GM12878 (cell line): ENCODE measurements at regions not wholly inside any gene's neighbourhood (a gene's known extent, or its start where the extent isn't known, plus 50 kb on each side); places are given as distances from the start of the nearest gene placed in this dataset.

Experiments used
- ATAC-seq: fragments of 200-7000 bp; cut with Tn5 transposase; 3 replicates; pipeline ENCODE4 v1.9.1; 2020; ENCODE audit warnings: mild to moderate bottlenecking, moderate library complexity
- BruUV-seq: library from RNA; stranded (reverse); fragments of 400-500 nt; replicated peaks from 2 replicates; lab custom pipeline; 2021; lab: Mats Ljungman, UMichigan
- CTCF ChIA-PET: fragments of 300-600 bp; sonication (Branson Sonifier 250); formaldehyde crosslinking; extraction: SDS; loops from one replicate; lab custom pipeline; 2021; ENCODE audit warnings: inconsistent platforms; lab: Yijun Ruan, JAX
- POLR2A ChIA-PET: fragments of 350-600 bp; formaldehyde crosslinking; extraction: SDS; loops from one replicate; lab custom pipeline; 2021; ENCODE audit warnings: inconsistent platforms; lab: Charles Lee
- RAD21 ChIA-PET: fragments of 300-600 bp; sonication (Branson Sonifier 250); formaldehyde crosslinking; loops from one replicate; lab custom pipeline; 2023; ENCODE audit warnings: antibody characterized with exemption; ENCODE audit not compliant: unreplicated experiment; lab: Charles Lee
- SMC1A ChIA-PET: fragments of 300-600 bp; sonication (Branson Sonifier 250); formaldehyde crosslinking; loops from one replicate; lab custom pipeline; 2023; ENCODE audit not compliant: unreplicated experiment, uncharacterized antibody; lab: Charles Lee
- DNase-seq: peaks from one replicate; pipeline ENCODE4 v3.0.0-alpha.2; 2011; ENCODE audit warnings: low read depth, low spot score
- FAIRE-seq: peaks from 3 replicates; lab custom pipeline; 2011; peaks lifted over from hg19 to GRCh38; lab: Jason Lieb, UNC
- H2AFZ ChIP-seq: 2 replicates; pipeline ENCODE4 v1.6.0; 2011; ENCODE audit warnings: low read depth, low read length, control low read depth; ENCODE audit not compliant: control insufficient read depth
- H3K27ac ChIP-seq: 2 replicates; pipeline ENCODE4 v1.5.1; 2011; ENCODE audit warnings: control low read depth; ENCODE audit not compliant: control insufficient read depth, insufficient read depth
- H3K27me3 ChIP-seq, 2 experiments: replicated peaks in 1 of 2; 2 replicates each; pipeline versions ENCODE4 v1.6.0 to v1.6.1; 2011; ENCODE audit warnings: low read length in 1 of 2; ENCODE audit not compliant: control insufficient read depth in 2 of 2, insufficient read depth in 2 of 2
- H3K36me3 ChIP-seq, 2 experiments: 2 replicates each; pipeline ENCODE4 v1.5.1; 2011; ENCODE audit warnings: low read length in 1 of 2; ENCODE audit not compliant: control insufficient read depth in 2 of 2, insufficient read depth in 2 of 2
- H3K4me1 ChIP-seq: 2 replicates; pipeline ENCODE4 v1.6.1; 2011; ENCODE audit warnings: mild to moderate bottlenecking, low read length, moderate library complexity, mixed read lengths; ENCODE audit not compliant: control insufficient read depth, insufficient read depth
- H3K4me2 ChIP-seq: 2 replicates; pipeline ENCODE4 v1.6.0; 2011; ENCODE audit warnings: control low read depth; ENCODE audit not compliant: control insufficient read depth, insufficient read depth
- H3K4me3 ChIP-seq: fragments of 200-600 bp; sonication (generic); 2 replicates; pipeline ENCODE4 v1.5.1; 2016
- H3K79me2 ChIP-seq: 2 replicates; pipeline ENCODE4 v1.6.0; 2011; ENCODE audit warnings: low read length; ENCODE audit not compliant: control insufficient read depth, insufficient read depth
- H3K9ac ChIP-seq: 2 replicates; pipeline ENCODE4 v1.8.0; 2011; ENCODE audit warnings: low read length, control low read depth, mixed read lengths; ENCODE audit not compliant: control insufficient read depth, insufficient read depth
- H3K9me3 ChIP-seq: replicated peaks from 3 replicates; pipeline ENCODE4 v1.5.1; 2011; ENCODE audit warnings: mild to moderate bottlenecking, low read length; ENCODE audit not compliant: control insufficient read depth, insufficient read depth
- H4K20me1 ChIP-seq: 2 replicates; pipeline ENCODE4 v1.6.0; 2011; ENCODE audit not compliant: control insufficient read depth, insufficient read depth
- BRCA1 ChIP-seq: IDR thresholded peaks from 2 replicates; pipeline ENCODE4 v1.6.1; 2011; ENCODE audit warnings: low read depth, low read length, improper control_type of control experiment
- CBX3 ChIP-seq: fragments of 200-600 bp; sonication (generic); IDR thresholded peaks from 2 replicates; pipeline ENCODE4 v1.6.1; 2016; ENCODE audit warnings: low read depth, borderline replicate concordance
- CREM ChIP-seq: IDR thresholded peaks from 2 replicates; pipeline ENCODE4 v1.6.1; 2014; ENCODE audit warnings: antibody characterized with exemption, low read depth
- HDAC6 ChIP-seq: fragments of 200-600 bp; sonication (generic); IDR thresholded peaks from one replicate; pipeline ENCODE4 v1.8.0; 2017; ENCODE audit warnings: antibody characterized with exemption; ENCODE audit not compliant: unreplicated experiment
- KDM1A ChIP-seq: fragments of 200-600 bp; sonication (generic); IDR thresholded peaks from 2 replicates; pipeline ENCODE4 v1.6.1; 2016; ENCODE audit warnings: borderline replicate concordance
- KLF5 ChIP-seq: fragments of 450-650 bp; IDR thresholded peaks from 2 replicates; pipeline ENCODE4 v1.6.1; 2014; ENCODE audit warnings: mild to moderate bottlenecking; ENCODE audit not compliant: partially characterized antibody
- MAX ChIP-seq: IDR thresholded peaks from 2 replicates; pipeline ENCODE4 v1.6.1; 2012; ENCODE audit warnings: low read depth, low read length, improper control_type of control experiment
- MEF2B ChIP-seq: fragments of 450-650 bp; IDR thresholded peaks from 2 replicates; pipeline ENCODE4 v1.6.1; 2018; ENCODE audit warnings: mild to moderate bottlenecking, moderate library complexity; ENCODE audit not compliant: partially characterized antibody, poor library complexity, severe bottlenecking
- RCOR1 ChIP-seq: conservative IDR thresholded peaks from 2 replicates; pipeline ENCODE4 v1.6.1; 2012; ENCODE audit warnings: low read depth, low read length, improper control_type of control experiment
- SREBF2 ChIP-seq: IDR thresholded peaks from 2 replicates; pipeline ENCODE4 v1.6.1; 2012; ENCODE audit warnings: mild to moderate bottlenecking, low read length
- STAT3 ChIP-seq: IDR thresholded peaks from 2 replicates; pipeline ENCODE4 v1.6.1; 2011; ENCODE audit warnings: low read depth, low read length, improper control_type of control experiment
- WRNIP1 ChIP-seq: IDR thresholded peaks from 2 replicates; pipeline ENCODE4 v1.6.1; 2011; ENCODE audit warnings: low read depth, low read length, improper control_type of control experiment, borderline replicate concordance
- ZBTB11 ChIP-seq: fragments of 450-650 bp; formaldehyde crosslinking; IDR thresholded peaks from 2 replicates; pipeline ENCODE4 v1.5.0; 2022; ENCODE audit warnings: mild to moderate bottlenecking, missing genetic modification characterization
- ZZZ3 ChIP-seq: IDR thresholded peaks from 2 replicates; pipeline ENCODE4 v1.6.1; 2011; ENCODE audit warnings: low read depth; ENCODE audit not compliant: control insufficient read depth, insufficient read length
- WGBS: methylation state at CpG from one replicate; pipeline ENCODE4 v1.1.6; 2016; ENCODE audit warnings: low lambda C conversion rate; ENCODE audit not compliant: insufficient replicate concordance, insufficient coverage; ENCODE audit errors: missing lambda C conversion rate; 5-methylcytosine and 5-hydroxymethylcytosine counted together
- in situ Hi-C: fragments of 300-500 bp; cut with MboI; formaldehyde crosslinking; loops from 9 replicates; pipeline ENCODE4 v1.14.3; 2018; ENCODE audit warnings: mixed read lengths
- intact Hi-C: fragments of 100-400 bp; cut with micrococcal nuclease; formaldehyde crosslinking; loops from one replicate; pipeline ENCODE4 v1.14.2; 2022; ENCODE audit not compliant: unreplicated experiment
- TF ChIP-seq, protein P1 (sequence below): IDR thresholded peaks from 2 replicates; pipeline ENCODE4 v1.6.1; 2012; ENCODE audit warnings: low read depth, low read length, improper control_type of control experiment

- H3K36me3 ChIP-seq, result no peaks in the 10 kb centered on the region
- no peaks in the 10 kb centered on the region for H3K79me2 ChIP-seq
- CTCF ChIA-PET, result no interaction called here
- TF ChIP-seq RCOR1 (no peak), ZZZ3 (no peak)
- WGBS, result 6% methylated on average over 3 of the region's 3 CpGs
- SMC1A ChIA-PET, result interaction anchor here (1.0 kb wide), 1 partner anchor 19 kb away, joined by 3 read pairs; no protein-coding TSS in a partner anchor
- intact Hi-C loops (no loop called here), in situ Hi-C loops (no loop called here)
- no peaks in the 10 kb centered on the region for H3K27me3 ChIP-seq
- no peak overlapping the region for H2AFZ ChIP-seq
- no peak overlapping the region for H3K4me3 ChIP-seq
- no peak overlapping the region for H3K4me2 ChIP-seq
- no peak overlapping the region for H3K27ac ChIP-seq
- no TSS peak for BruUV-seq
- no peaks in the 10 kb centered on the region for H3K9me3 ChIP-seq
- DNase-seq (no peak), ATAC-seq (no peak), FAIRE-seq (no peak)
- no peaks in the 10 kb centered on the region for H4K20me1 ChIP-seq
- RAD21 ChIA-PET, result no interaction called here
- POLR2A ChIA-PET, result no interaction called here
- H3K9ac ChIP-seq, result no peak overlapping the region
- no peaks in the 10 kb centered on the region for H3K4me1 ChIP-seq
These were observed 980.1 kb downstream of the FSTL5 start for GRCh38 chr4:161183729-161184128.

GRCh38 chr4:161182913-161183312 is 980.9 kb downstream of the FSTL5 start:
- H4K20me1 ChIP-seq, result no peaks in the 10 kb centered on the region
- no peak overlapping the region for H3K4me2 ChIP-seq
- intact Hi-C loops, result no loop called here
- H3K9ac ChIP-seq, result no peak overlapping the region
- no peaks in the 10 kb centered on the region for H3K4me1 ChIP-seq
- H3K79me2 ChIP-seq, result no peaks in the 10 kb centered on the region
- POLR2A ChIA-PET, result no interaction called here
- in situ Hi-C loops, result no loop called here
- H3K4me3 ChIP-seq, result no peak overlapping the region
- CTCF ChIA-PET, result no interaction called here
- H3K36me3 ChIP-seq, result no peaks in the 10 kb centered on the region
- no peaks in the 10 kb centered on the region for H3K27me3 ChIP-seq
- no peaks in the 10 kb centered on the region for H3K9me3 ChIP-seq
- SMC1A ChIA-PET, result interaction anchor here (0.6 to 1.1 kb wide), 3 partner anchors 91 to 543 kb away, joined by 3 read pairs; no protein-coding TSS in a partner anchor
- RAD21 ChIA-PET, result no interaction called here
- BruUV-seq, result no TSS peak
- H3K27ac ChIP-seq, result no peak overlapping the region
- H2AFZ ChIP-seq, result no peak overlapping the region
- ATAC-seq (no peak), DNase-seq (no peak), FAIRE-seq (no peak)
- 55% methylated on average over 3 of the region's 3 CpGs for WGBS
- no peak for TF ChIP-seq CREM
- TF ChIP-seq KDM1A, result no peak
- no peak for TF ChIP-seq MEF2B
- no peak for TF ChIP-seq ZBTB11 (CRISPR knock-in tag)
- no peak for TF ChIP-seq BRCA1
- TF ChIP-seq SREBF2, result no peak
- no peak for TF ChIP-seq WRNIP1
- no peak for TF ChIP-seq KLF5
- no peak for TF ChIP-seq CBX3
- TF ChIP-seq ZZZ3, result no peak
- TF ChIP-seq STAT3, result no peak
- no peak for TF ChIP-seq MAX
- no peak for TF ChIP-seq HDAC6
- TF ChIP-seq, protein P1, sequence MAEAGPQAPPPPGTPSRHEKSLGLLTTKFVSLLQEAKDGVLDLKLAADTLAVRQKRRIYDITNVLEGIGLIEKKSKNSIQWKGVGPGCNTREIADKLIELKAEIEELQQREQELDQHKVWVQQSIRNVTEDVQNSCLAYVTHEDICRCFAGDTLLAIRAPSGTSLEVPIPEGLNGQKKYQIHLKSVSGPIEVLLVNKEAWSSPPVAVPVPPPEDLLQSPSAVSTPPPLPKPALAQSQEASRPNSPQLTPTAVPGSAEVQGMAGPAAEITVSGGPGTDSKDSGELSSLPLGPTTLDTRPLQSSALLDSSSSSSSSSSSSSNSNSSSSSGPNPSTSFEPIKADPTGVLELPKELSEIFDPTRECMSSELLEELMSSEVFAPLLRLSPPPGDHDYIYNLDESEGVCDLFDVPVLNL, result no peak
